ENCODE measurements at regions not wholly inside any gene's neighbourhood (a gene's known extent, or its start where the extent isn't known, plus 50 kb on each side); places are given as distances from the start of the nearest gene placed in this dataset.

DNA sequence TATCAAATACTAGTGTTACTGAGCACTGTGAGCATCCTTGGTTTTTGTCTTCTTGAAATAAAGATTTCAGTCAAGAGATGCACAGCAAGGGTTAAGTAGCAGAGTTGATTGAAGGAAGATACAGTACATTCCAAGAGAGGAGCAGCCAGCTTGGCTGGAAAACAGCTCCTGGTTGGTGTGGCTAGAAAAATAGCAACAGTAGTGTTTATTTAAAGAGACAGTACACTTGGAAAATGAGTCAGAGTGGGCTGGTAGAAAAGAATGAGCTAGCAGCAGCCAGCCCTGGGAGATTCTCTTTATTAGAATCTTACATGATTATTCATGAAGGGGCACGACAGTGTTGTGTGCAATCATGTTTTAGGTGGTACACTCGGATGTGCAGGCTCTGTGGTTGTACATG, 1016.4 kb upstream of the SORCS1 start:
- Histone ChIP-seq H3K4me1 (ENCODE audit: control insufficient read depth, insufficient read depth, low read length) (no peaks in the 10 kb centered on the region), H3K36me3 (ENCODE audit: control insufficient read depth, insufficient read depth, low read length) (no peaks in the 10 kb centered on the region), H3K4me3 (ENCODE audit: low read depth in 2 of 2, low read length in 2 of 2) (no peak overlapping the region), H3K27me3 (ENCODE audit: control insufficient read depth, insufficient read depth, low read length) (no peaks in the 10 kb centered on the region), H3K9me3 (ENCODE audit: control insufficient read depth, insufficient read depth, low read depth, low read length) (no peaks in the 10 kb centered on the region), H3K27ac (ENCODE audit: low read length) (no peak overlapping the region)
- intact Hi-C loops (cut with micrococcal nuclease; ENCODE audit: unreplicated experiment) = no loop called here
- ATAC-seq (no peak), DNase-seq (ENCODE audit: low read depth, low spot score) (no peak)
- in situ Hi-C loops (cut with HindIII; ENCODE audit: low pct_unique_long_range_greater_than_20kb, low sequenced_read_pairs) = no loop called here
- BruUV-seq (replicated peaks) = no TSS peak
- CTCF ChIA-PET = no interaction called here
- POLR2A ChIA-PET = no interaction called here
- TF ChIP-seq, protein P1, sequence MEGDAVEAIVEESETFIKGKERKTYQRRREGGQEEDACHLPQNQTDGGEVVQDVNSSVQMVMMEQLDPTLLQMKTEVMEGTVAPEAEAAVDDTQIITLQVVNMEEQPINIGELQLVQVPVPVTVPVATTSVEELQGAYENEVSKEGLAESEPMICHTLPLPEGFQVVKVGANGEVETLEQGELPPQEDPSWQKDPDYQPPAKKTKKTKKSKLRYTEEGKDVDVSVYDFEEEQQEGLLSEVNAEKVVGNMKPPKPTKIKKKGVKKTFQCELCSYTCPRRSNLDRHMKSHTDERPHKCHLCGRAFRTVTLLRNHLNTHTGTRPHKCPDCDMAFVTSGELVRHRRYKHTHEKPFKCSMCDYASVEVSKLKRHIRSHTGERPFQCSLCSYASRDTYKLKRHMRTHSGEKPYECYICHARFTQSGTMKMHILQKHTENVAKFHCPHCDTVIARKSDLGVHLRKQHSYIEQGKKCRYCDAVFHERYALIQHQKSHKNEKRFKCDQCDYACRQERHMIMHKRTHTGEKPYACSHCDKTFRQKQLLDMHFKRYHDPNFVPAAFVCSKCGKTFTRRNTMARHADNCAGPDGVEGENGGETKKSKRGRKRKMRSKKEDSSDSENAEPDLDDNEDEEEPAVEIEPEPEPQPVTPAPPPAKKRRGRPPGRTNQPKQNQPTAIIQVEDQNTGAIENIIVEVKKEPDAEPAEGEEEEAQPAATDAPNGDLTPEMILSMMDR (IDR thresholded peaks at IDR 0.05) = no peak
- TF ChIP-seq TCF7L2 (IDR thresholded peaks at IDR 0.05; ENCODE audit: low read depth, low read length) (no peak), POLR2AphosphoS5 (IDR thresholded peaks at IDR 0.05; ENCODE audit: low read depth, low read length) (no peak), SIN3A (IDR thresholded peaks at IDR 0.05; ENCODE audit: borderline replicate concordance, insufficient read depth, low read depth, low read length) (no peak)
- TF ChIP-seq, protein P2, sequence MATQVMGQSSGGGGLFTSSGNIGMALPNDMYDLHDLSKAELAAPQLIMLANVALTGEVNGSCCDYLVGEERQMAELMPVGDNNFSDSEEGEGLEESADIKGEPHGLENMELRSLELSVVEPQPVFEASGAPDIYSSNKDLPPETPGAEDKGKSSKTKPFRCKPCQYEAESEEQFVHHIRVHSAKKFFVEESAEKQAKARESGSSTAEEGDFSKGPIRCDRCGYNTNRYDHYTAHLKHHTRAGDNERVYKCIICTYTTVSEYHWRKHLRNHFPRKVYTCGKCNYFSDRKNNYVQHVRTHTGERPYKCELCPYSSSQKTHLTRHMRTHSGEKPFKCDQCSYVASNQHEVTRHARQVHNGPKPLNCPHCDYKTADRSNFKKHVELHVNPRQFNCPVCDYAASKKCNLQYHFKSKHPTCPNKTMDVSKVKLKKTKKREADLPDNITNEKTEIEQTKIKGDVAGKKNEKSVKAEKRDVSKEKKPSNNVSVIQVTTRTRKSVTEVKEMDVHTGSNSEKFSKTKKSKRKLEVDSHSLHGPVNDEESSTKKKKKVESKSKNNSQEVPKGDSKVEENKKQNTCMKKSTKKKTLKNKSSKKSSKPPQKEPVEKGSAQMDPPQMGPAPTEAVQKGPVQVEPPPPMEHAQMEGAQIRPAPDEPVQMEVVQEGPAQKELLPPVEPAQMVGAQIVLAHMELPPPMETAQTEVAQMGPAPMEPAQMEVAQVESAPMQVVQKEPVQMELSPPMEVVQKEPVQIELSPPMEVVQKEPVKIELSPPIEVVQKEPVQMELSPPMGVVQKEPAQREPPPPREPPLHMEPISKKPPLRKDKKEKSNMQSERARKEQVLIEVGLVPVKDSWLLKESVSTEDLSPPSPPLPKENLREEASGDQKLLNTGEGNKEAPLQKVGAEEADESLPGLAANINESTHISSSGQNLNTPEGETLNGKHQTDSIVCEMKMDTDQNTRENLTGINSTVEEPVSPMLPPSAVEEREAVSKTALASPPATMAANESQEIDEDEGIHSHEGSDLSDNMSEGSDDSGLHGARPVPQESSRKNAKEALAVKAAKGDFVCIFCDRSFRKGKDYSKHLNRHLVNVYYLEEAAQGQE (IDR thresholded peaks at IDR 0.05; ENCODE audit: insufficient read depth in 1 of 2, low read depth in 2 of 2, low read length in 1 of 2) = no peak

DNA sequence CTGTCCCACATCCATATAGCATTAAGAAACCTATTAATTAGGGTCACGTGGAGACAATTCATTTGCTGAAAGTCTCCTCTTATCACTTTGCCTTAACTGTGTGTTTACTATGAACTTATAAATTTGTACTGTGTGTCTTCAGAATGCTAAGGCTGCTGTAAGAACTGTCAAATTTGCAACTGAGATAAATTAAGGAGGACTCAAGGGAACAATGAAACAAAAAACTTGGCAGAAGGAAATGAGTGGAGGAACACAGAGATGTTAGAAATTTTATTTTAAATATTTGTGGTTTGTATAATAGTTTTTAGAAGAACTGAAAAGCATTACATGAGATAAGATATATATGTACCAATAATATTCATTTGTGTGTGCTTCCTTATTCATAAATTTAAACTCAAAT, 1005.3 kb upstream of the SORCS1 start:
- H3K9me3 ChIP-seq (ENCODE audit: control insufficient read depth, insufficient read depth, low read depth, low read length) = no peaks in the 10 kb centered on the region
- no peak for ATAC-seq
- BruUV-seq (replicated peaks) = no TSS peak
- H3K4me3 ChIP-seq (ENCODE audit: low read depth in 2 of 2, low read length in 2 of 2) = no peak overlapping the region
- POLR2A ChIA-PET = no interaction called here
- no peak overlapping the region for H3K27ac ChIP-seq (ENCODE audit: low read length)
- no peaks in the 10 kb centered on the region for H3K4me1 ChIP-seq (ENCODE audit: control insufficient read depth, insufficient read depth, low read length)
- in situ Hi-C loops (cut with HindIII; ENCODE audit: low pct_unique_long_range_greater_than_20kb, low sequenced_read_pairs) (no loop called here), intact Hi-C loops (cut with micrococcal nuclease; ENCODE audit: unreplicated experiment) (no loop called here)
- CTCF ChIA-PET = no interaction called here
- H3K36me3 ChIP-seq (ENCODE audit: control insufficient read depth, insufficient read depth, low read length) = no peaks in the 10 kb centered on the region
- no peak for DNase-seq (ENCODE audit: low read depth, low spot score)
- TF ChIP-seq POLR2AphosphoS5 (IDR thresholded peaks at IDR 0.05; ENCODE audit: low read depth, low read length) (no peak), TCF7L2 (IDR thresholded peaks at IDR 0.05; ENCODE audit: low read depth, low read length) (no peak), SIN3A (IDR thresholded peaks at IDR 0.05; ENCODE audit: borderline replicate concordance, insufficient read depth, low read depth, low read length) (no peak)
- TF ChIP-seq, protein P1 (IDR thresholded peaks at IDR 0.05) = no peak
- TF ChIP-seq, protein P2 (IDR thresholded peaks at IDR 0.05; ENCODE audit: insufficient read depth in 1 of 2, low read depth in 2 of 2, low read length in 1 of 2) = no peak
- no peaks in the 10 kb centered on the region for H3K27me3 ChIP-seq (ENCODE audit: control insufficient read depth, insufficient read depth, low read length)

Measured in Panc1 (cell line).